Iris pigment epithelial cell (primary cell): ENCODE measurements at regions not wholly inside any gene's neighbourhood (a gene's known extent, or its start where the extent isn't known, plus 50 kb on each side); places are given as distances from the start of the nearest gene placed in this dataset.

Source experiments
- DNase-seq: peaks from one replicate; pipeline ENCODE4 v3.0.0-alpha.2; 2011; ENCODE audit warnings: low read depth

DNA sequence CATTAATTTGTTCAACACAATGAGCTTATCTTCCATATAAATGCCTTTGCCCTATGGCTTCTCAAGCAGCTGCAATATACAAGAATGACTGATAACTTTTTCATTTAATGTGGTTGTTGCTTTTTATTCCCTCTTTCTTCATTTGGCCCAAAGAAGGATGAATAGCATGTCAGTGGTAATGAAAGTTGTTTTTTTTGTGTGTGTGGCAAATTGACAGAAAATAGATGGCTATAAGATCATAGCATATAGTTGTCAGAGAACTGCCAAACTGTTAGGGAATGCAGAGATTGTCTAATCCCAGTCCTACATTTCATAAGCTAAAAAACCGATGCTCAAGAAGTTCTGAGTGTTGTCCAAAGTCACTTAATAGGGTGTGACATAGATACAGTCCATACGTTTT lies 244.3 kb downstream of the ACTR3 start:
- no peak for DNase-seq

DNA sequence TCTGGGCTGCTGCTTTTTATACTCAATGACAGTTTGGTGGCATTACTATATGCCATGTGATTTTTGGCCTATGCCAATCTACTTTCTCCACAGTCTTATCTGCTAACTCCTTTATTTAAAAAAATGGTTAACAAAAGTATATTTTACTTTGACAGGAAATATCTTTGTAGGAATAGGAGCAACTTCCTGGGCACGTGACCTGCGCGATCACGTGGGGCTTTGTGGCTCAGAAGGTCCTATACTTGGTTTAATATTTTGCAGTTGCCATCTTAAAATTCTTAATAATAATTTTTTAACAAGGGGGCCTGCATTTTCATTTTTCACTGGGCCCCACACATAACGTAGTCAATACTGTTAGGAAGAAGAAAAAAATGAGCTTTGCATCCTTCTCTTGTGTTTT lies 249.7 kb downstream of the ACTR3 start:
- no peak for DNase-seq

DNA sequence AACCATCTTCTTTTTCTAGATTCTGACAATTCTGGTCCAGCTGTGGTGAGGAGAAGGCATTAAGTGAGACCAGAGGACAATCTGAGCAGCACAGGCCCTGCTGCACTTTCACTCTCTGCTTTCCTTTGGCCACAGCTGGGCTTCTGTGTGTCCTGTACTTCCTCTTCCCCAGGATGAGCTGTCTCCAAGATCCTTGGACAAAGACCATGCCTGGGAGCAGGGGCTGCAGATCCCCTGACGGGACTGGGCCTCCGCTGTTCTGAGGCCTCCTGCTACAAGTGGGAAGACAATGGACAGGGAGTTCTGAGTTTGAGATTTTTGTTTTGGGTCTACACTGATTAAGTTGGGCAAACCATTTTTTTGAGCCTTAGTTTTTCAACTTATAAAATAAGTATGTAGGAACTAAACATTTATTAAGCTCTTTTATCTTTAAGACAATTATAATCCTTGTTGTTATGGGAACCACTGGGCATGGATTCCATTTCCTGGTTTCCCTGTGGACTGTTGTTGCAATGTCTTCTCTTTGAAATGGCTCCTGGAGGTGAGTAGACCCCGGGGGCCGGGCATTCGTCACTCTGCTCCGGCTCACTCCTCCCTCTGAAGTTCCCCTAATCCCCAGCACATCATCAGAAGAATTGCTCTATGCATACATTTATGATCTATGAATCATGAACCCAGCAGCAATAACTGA lies 266.6 kb downstream of the ACTR3 start:
- no peak for DNase-seq

DNA sequence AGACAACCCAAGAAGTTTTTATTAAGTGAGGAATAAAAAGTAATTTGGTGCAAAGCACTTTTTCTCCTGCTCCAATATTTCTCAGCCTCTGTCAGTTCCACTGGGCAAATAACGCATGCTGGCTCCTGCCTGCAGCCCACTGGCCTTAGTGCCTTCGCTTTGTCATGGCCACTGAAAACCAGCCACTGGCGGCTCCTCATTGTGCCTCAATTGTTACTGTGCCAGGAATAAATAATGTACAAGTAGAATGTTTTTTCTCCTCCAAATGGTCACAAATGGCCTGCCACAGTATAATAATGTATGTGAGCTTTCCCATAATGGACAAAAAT lies 267.1 kb downstream of the ACTR3 start:
- DNase-seq = no peak

DNA sequence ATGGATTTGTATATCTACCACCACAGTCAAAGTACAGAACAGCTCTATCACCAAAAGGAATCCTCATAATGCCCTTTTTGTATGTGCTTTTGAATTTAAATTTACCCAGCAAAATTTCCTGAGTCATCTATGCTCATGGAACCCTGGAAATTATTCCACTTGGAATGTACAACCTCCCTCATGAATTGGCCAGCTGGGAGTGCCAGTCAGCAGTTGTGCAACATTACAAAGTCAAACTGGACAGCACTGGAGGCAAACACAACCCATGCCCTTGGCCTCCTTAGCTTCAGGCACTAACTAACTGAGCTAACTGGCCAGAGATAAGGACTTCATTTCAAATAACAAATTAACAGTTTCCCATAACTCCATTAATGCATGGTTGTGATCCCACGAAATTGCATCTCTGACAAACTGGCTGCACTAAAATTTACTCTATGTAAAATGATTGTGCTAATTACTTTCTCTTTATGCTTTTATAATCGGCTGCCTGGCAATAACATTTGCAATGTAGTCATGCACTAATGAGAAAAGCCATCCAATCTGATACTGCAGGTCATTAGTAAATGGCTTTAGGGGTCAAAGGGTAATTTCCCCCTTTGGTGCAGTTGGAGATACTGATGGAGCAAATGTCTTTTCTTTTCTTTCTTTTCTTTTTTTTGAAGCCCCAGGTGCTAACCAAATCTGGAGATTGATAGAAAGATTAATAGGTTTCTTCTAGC lies 270.5 kb downstream of the ACTR3 start:
- DNase-seq = no peak

DNA sequence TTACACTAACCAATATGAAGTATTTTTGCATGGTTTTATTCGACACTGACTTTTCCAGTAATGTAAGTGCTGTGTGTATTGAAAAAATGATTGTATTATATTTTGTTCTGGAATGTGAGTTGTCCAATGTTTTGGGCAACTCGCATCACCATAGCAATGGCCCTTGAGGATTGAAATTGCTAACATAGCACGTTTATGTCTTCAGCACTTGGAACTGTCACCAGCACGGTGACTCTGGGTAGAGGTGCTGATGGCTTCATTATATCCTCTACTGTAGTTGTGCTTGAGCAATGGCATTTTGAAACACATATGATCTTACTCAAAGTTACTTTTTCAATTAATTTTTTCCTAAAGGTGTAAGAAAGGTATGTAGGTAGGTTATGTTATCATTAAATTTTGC lies 271.5 kb downstream of the ACTR3 start:
- no peak for DNase-seq

DNA sequence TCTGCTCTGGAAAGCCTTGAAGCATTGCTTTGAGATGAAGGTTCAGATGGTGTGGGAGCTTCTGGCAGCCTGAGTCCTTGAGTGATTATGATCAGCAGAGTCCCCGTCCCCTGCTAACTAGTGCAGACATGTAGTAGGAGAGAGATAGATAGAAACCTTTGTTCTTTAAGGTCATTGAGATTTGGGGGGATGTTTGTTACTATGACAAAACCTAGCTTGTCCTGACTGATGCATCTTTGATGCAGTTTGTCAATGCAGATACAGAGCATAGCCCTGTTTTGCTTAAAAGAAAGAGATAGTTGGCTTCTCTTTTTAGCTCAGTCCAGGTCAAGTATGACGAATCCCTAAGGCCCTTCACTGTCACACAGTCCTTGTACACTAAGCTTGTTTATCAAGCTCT lies 274.6 kb upstream of the DPP10 start:
- no peak for DNase-seq

DNA sequence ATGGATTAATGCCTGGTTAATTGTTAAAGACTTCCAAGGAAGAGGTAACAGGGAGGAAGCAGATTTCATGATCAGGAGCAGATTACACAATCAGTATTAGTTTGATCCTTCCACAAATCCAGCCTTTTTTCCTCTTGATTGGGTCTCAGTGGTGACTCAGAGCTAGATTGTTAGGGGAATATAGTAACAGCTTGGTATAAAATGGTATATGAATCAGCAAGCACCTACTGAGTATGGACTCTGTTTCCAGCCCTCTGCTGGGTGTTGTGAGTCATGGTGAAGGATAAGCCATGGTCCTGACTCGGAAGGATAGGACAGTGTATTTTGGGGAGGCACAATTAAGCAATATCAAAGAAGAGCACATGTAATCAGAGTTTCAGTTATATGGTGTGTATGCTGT lies 272.4 kb upstream of the DPP10 start:
- DNase-seq = no peak

DNA sequence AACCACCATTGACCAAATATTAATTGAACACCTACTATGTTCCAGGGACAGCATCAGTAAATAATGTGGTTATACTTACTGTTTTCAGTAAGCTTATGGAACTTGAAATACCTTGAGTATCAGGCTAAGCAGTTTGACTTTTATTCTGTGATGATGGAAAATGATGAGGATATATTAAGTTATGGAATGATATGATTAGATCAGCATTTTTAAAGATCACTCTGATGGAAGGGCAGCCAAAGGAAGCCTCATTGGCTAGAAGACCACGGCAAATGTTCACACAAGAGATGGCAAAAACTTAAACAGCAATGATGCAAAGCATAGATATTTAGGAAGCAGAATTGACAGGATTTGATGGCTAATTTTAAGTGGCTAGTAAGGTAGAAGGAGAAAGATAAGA lies 266.9 kb upstream of the DPP10 start:
- DNase-seq = no peak

DNA sequence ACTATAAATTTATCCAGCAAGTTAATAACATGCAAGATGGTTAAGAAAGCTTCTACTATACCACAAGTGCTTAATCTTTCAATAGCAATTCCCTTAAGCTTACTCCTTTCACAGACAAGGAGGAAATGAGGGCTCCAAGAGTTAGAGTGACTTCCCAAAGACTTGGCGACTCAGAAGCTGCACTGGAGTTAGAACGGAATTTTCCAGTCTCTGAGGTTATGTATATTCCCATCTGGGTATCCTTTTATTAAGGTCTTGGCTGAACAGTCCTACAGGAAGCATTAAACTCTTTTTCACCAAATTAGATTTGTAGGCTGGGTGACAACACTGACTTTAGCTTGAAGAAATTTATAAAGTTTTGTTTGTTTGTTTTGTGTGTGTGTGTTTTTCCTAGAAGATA lies 256.9 kb upstream of the DPP10 start:
- DNase-seq = no peak

DNA sequence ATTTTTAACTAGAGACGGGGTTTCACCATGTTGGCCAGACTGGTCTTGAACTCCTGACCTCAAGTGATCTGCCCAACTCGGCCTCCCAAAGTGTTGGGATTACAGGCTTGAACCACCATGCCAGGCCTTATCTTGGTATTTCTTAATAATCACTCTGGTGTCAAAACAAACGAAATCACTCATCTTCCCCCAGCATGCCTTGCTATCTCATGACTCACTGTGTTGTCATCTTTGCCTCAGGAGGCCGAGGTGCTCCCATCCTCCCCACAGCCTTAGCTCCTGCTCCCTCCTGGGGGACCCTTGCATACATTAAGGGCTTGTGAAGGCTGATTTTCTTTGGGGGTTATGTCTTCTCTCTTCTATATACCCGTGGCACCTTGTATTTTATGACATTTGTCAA lies 250.1 kb upstream of the DPP10 start:
- DNase-seq = peak; percentile 14

DNA sequence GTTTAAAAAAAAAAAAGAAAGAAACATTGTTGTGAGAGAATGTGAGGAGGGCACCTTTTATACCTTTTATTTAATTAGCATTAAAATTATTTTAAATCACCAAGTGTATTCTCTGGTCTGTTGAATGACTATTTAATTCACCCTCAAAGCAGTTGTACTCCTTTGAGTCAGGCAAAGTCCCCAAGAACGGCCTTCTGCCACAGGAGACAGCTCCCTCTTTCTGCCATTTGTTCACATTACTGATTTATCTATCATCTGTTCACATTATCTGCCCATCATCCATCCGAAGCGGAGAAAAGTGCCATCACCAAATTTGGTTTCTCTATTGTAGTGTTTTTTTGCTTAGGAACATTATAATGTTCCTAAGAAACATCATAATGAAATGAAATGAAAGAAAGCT lies 240.7 kb upstream of the DPP10 start:
- DNase-seq = no peak

DNA sequence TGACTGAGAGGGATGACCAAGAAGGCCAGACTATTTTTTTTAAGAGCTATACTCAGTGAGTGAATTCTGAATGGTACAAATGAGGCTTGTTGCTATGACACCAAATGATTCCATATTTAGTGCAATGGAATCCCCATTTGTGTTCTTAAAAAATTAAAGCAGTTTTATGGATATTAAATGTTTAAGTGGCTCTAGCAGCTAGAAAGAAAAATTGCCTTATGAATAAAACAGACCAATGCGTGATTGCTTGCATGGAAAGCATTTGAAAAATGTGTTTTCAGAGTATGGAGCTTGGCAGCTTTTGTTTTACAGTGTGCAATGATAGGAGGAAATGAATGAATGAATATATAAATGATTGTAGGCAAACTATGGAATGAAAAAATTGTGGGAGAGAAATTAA lies 238.8 kb upstream of the DPP10 start:
- DNase-seq = no peak

DNA sequence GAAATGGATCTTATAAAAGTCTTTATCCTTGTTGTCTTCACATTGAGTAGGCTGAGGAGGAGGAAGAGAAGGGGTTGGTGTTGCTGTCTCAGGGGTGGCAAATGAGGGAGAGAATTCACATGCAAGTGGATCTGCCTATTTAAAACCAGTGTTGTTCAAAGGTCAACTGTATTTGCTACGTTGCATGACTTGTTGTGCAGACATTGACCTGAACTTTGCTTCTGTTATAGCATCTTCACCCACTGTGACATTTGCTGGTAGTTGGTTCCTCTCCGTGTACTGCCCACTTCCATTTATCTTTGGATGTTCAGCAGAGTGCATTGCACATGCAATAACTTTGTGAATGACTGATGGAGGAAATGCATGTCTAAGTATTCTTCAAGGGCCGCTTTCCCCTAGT lies 228.6 kb upstream of the DPP10 start:
- DNase-seq = no peak

DNA sequence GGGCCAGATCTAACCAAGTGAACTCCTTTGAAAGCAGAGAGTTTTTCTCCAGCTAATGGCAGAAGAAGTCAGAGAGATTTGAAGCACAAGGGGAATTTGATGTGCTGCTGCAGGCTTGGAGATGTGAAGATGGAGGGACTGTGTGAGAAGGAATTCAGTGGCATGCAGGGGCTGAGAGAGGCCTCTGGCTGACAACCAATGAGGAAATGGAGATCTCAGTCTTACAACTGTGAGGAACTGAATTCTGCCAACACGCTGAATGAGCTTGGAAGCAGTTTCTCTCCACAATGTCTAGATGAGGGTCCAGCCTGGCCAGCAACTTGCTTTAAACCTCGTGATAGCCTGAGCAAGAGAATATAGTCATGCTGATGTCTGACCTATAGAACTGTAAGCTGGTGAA lies 224.1 kb upstream of the DPP10 start:
- DNase-seq = no peak

DNA sequence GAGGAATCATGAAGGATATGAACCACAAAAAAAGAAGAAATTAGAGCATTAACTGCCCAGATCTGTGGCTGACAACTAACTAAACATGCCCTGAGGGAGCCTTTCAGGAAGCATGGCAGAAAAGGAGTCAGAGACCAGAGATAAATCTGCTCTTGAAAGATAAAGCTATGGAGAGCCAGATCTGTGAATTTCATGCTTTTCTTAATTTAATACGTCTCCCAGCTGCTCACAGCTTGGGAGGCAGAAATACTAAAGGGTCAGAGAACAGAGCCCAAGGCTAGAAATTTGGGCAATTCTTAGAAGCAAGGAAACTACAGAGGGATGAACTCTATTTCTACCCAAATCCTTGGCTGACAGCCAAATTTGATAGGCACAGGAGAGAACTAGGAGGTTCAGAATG lies 223.0 kb upstream of the DPP10 start:
- no peak for DNase-seq

DNA sequence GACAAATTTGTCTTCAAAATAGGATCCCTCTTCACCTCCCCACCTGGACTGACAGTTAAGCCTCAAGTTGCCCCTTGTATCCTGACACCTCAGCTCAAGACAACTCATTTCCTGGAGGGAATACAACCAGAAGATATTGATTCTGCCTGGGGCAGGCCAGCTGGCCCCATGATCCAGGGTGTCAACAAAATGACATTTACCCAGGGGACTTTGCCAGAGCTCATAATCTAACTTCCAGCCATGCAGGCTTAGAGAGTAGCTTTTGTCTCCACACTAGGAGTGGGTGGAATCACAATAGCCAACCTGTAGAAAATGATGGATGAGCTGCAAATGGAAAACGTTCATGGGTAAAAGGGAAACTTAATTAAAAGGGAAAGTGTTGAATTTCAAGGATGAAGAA lies 220.1 kb upstream of the DPP10 start:
- DNase-seq = no peak

DNA sequence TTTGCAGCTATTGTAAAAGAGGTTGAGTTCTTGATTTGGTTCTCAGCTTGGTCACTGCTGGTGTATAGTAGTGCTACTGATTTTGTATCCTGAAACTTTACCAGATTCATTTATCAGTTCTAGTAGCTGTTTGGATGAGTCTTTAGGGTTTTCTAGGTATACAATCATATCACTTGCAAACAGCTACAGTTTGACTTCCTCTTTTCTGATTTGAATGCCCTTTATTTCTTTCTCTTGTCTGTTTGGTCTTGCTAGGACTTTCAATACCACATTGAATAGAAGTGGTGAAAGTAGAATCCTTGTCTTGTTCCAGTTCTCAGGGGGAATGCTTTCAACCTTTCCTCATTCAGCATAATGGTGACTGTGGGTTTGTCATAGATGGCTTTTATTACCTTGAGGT lies 210.5 kb upstream of the DPP10 start:
- no peak for DNase-seq

DNA sequence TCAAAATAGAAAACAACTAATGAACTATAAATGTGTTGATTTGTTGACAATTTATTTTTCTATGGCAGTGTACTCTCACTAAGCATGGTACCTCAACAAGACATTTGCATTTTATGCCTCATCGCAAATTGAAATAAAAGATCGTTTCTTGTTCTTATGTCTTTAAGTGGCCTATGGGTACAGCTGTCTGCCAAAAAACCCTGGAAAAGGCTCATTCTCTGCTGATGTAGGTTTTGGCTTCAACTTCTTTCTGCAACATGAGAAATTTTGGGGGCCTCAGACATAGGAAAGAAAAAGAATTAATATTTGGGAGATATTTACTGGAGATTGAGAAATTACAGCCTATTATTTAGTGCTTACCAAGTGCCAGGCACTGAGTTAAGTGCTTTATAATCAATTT lies 205.1 kb upstream of the DPP10 start:
- no peak for DNase-seq

DNA sequence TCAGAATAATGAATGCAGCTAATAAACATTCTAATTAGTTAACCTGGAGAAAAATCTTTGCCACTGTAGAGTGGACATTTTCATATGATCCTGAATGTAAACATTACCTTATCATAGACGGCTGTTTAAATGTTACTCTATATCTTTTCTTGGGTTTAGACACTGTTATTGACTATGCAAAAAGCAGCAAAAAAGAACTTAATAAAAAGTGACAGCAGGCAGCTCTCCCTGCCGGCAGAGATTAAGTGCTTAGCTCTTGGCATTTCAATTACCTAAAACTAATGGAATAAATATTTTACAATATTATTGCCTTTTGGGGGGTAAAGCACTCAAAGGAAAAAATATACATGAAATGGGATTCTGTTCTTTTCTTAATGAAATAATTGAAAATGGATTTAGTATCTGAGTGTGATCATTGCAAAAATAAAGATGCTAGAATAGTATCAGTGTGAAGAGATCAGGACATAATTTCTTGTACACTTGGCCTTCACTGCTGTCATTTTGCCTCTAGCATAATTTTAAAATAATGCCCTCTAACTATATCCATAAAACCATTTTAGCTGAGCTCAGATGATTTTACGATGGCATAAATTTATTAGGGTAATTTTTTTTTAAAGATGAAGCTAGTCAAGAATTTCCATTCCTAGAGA lies 203.4 kb upstream of the DPP10 start:
- no peak for DNase-seq

DNA sequence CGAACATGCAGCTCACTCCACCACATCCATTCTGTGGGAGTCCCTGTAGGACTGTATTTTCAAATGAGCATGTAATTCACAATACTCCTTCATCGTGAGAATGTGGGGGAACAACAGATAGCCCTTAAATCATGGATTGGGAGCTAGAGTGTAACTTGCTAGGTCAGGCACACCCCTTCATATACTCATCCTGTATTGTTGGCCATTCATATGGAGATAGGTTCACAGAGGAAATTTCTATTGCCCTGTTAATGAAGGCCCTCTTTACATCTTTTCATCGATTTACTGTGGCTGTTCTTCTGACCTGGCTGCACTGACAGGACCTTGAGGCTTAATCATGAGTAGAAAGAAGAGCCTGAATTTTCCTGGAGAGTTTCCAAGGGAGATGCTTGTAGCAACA lies 193.8 kb upstream of the DPP10 start:
- DNase-seq = no peak

DNA sequence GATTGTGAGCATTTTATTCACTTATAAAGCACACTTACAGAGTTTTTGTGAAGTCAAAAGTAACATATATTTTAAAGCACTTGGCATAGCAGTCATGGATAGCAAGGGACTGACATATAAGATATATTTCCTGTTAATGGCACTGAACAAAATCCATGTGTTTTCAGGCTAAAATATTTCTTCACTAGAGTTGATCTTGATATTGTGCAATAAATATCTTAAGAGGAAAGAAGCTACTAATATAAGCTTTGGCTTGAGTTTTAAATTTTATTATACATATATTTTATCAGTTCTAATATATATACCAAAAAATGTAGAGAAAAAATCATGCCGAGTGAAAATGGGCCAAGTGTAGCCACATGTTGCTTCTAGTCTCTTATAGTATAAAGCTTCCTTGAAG lies 189.7 kb upstream of the DPP10 start:
- no peak for DNase-seq

DNA sequence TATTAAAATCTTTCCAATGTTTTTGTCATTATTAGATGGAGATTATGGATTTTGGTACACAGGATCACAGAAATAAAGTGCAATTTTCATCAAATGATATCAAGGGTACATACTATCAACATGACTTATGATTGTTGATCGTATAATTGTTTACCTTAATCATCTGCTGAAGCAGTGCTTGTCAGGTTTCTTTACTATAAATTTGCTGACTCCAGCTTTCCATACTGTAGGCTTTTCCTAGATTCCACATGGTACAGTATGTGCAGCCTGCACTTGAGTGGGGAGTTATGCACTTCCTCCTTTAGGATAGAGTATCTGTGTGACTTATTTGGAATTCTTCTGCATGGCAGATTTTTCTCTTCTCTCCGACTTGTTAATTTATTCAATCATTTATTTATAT lies 187.6 kb upstream of the DPP10 start:
- DNase-seq = no peak

DNA sequence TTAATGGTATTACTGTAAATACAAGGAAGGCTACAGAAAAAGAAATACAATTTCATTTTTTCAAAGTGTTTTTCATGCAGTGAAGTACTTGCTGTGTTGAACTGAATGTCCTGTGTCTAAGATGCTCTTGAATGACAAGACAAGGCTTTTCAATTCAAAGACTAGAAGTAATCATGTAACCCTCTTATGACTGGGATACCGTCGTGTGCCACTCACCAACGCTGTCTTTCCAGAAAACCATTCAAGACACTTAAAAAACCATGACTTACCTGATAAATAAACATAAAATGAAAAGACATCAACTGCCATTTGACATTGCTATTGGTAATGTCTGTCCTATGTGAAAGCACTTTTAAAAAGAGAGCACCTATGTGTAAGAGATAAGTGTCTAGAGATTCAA lies 183.1 kb upstream of the DPP10 start:
- no peak for DNase-seq
